ENCODE measurements at regions not wholly inside any gene's neighbourhood (a gene's known extent, or its start where the extent isn't known, plus 50 kb on each side); places are given as distances from the start of the nearest gene placed in this dataset.

DNA sequence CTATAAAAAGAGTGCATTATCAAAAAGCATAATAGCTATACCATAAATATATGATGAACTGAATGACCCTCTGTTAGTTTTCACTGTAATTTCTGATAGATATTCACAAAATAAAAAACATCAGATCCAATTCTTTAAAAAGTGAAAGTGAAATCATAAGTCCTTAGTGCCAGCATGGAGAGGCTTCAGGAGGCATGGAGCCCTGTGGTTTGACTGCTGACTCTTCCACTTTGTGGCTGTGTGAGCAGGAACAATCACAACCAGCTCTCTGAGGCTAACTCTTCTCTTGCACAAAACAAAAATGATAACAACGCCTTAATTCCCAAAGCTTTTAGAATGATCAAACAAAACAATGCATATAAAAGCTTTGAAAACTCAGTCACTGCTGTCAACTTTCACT is 1143.9 kb downstream of the PDHA2 start:
- CTCF ChIA-PET: no interaction called here
- FAIRE-seq: no peak
- DNase-seq (ENCODE audit: low read depth, low spot score): peak; percentile 5
- Histone ChIP-seq H3K36me3 (ENCODE audit: control insufficient read depth in 2 of 2, extremely low read depth in 1 of 2, insufficient read depth in 2 of 2, low read length in 2 of 2) (no peaks in the 10 kb centered on the region), H3K4me3 (replicated peaks in 1 of 3; ENCODE audit: insufficient read depth in 1 of 3, low read depth in 1 of 3, low read length in 3 of 3) (no peak overlapping the region), H3K79me2 (ENCODE audit: control insufficient read depth, insufficient read depth, low read length) (no peaks in the 10 kb centered on the region), H3K4me1 (ENCODE audit: control insufficient read depth, extremely low read depth, insufficient read depth, low read length) (no peaks in the 10 kb centered on the region), H3K4me2 (ENCODE audit: insufficient read depth, low read length) (no peak overlapping the region), H3K9me3 (replicated peaks; ENCODE audit: control insufficient read depth, insufficient read depth, low read length) (no peaks in the 10 kb centered on the region), H3K27me3 (ENCODE audit: control insufficient read depth in 2 of 2, insufficient read depth in 2 of 2, low read length in 2 of 2) (no peaks in the 10 kb centered on the region), H2AFZ (ENCODE audit: low read depth, low read length) (peak overlapping the region; percentile 48), H3K9me1 (replicated peaks; ENCODE audit: control insufficient read depth, extremely low read depth, insufficient read depth, low read length) (no peaks in the 10 kb centered on the region), H3K27ac (ENCODE audit: insufficient read depth, low read depth, low read length) (no peak overlapping the region), H3K9ac (replicated peaks; ENCODE audit: extremely low read depth, insufficient read depth, low read length) (no peak overlapping the region), H4K20me1 (replicated peaks; ENCODE audit: control insufficient read depth, extremely low read depth, insufficient read depth, low read length) (no peaks in the 10 kb centered on the region)
- POLR2A ChIA-PET: no interaction called here
- BruUV-seq (replicated peaks): no TSS peak
- TF ChIP-seq GATA2 (IDR thresholded peaks at IDR 0.05; ENCODE audit: insufficient read depth, insufficient read length, low read depth, low read length): no peak
- no peak for TF ChIP-seq MYC (IDR thresholded peaks at IDR 0.05; ENCODE audit: low read depth, low read length)
- no peak for TF ChIP-seq FOS (IDR thresholded peaks at IDR 0.05; ENCODE audit: borderline replicate concordance, insufficient read depth, low read length)
- TF ChIP-seq, protein P1, sequence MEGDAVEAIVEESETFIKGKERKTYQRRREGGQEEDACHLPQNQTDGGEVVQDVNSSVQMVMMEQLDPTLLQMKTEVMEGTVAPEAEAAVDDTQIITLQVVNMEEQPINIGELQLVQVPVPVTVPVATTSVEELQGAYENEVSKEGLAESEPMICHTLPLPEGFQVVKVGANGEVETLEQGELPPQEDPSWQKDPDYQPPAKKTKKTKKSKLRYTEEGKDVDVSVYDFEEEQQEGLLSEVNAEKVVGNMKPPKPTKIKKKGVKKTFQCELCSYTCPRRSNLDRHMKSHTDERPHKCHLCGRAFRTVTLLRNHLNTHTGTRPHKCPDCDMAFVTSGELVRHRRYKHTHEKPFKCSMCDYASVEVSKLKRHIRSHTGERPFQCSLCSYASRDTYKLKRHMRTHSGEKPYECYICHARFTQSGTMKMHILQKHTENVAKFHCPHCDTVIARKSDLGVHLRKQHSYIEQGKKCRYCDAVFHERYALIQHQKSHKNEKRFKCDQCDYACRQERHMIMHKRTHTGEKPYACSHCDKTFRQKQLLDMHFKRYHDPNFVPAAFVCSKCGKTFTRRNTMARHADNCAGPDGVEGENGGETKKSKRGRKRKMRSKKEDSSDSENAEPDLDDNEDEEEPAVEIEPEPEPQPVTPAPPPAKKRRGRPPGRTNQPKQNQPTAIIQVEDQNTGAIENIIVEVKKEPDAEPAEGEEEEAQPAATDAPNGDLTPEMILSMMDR (IDR thresholded peaks at IDR 0.05; ENCODE audit: extremely low read depth in 1 of 2, insufficient read depth in 1 of 2, low read depth in 1 of 2, low read length in 2 of 2): no peak
- TF ChIP-seq, protein P2, sequence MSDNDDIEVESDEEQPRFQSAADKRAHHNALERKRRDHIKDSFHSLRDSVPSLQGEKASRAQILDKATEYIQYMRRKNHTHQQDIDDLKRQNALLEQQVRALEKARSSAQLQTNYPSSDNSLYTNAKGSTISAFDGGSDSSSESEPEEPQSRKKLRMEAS (IDR thresholded peaks at IDR 0.05; ENCODE audit: insufficient read depth, insufficient read length): no peak
- TF ChIP-seq EZH2 (IDR thresholded peaks at IDR 0.05; ENCODE audit: borderline replicate concordance, low read depth, low read length, severe bottlenecking): no peak
- TF ChIP-seq POLR2AphosphoS5 (IDR thresholded peaks at IDR 0.05; ENCODE audit: insufficient read depth, low read depth, low read length): no peak
- TF ChIP-seq POLR2A (IDR thresholded peaks at IDR 0.05; ENCODE audit: low read depth, low read length): no peak
- no peak for TF ChIP-seq JUN (IDR thresholded peaks at IDR 0.05; ENCODE audit: borderline replicate concordance, insufficient read depth, insufficient read length, low read depth)
- dilution Hi-C loops (cut with MboI; ENCODE audit: extremely low pct_ligation_motif_present, low sequenced_read_pairs): no loop called here
- intact Hi-C loops (cut with micrococcal nuclease): no loop called here
